Dendritic cell treated with granulocyte-macrophage colony-stimulating factor and Interleukin-4, amounts not matched to agents 40 ng/mL and 50 ng/mL, for 4 days (primary cell): ENCODE measurements at regions not wholly inside any gene's neighbourhood (a gene's known extent, or its start where the extent isn't known, plus 50 kb on each side); places are given as distances from the start of the nearest gene placed in this dataset.

Experiments used
- H3K27ac Mint-ChIP-seq: one replicate; pipeline ENCODE4 v1.8.0; 2022; ENCODE audit warnings: mild to moderate bottlenecking, mixed read lengths
- H3K27me3 Mint-ChIP-seq: one replicate; pipeline ENCODE4 v1.8.0; 2022; ENCODE audit warnings: mild to moderate bottlenecking, mixed read lengths
- H3K36me3 Mint-ChIP-seq: one replicate; pipeline ENCODE4 v1.8.0; 2022; ENCODE audit warnings: low read depth, mixed read lengths
- H3K4me1 Mint-ChIP-seq: one replicate; pipeline ENCODE4 v1.8.0; 2022; ENCODE audit warnings: low read depth, mixed read lengths
- H3K4me3 Mint-ChIP-seq: one replicate; pipeline ENCODE4 v1.8.0; 2022; ENCODE audit warnings: mild to moderate bottlenecking, moderate library complexity, mixed read lengths
- H3K9me3 Mint-ChIP-seq: one replicate; pipeline ENCODE4 v1.8.0; 2022; ENCODE audit warnings: mixed read lengths
- intact Hi-C: fragments of 100-400 bp; cut with micrococcal nuclease; formaldehyde crosslinking; loops from one replicate; pipeline ENCODE4 v1.15.0; 2022

GRCh38 chr16:88290850-88291830 lies 91.6 kb upstream of the ZNF469 start:
- intact Hi-C loops: no loop called here
- H3K27ac Mint-ChIP-seq: no peak overlapping the region

GRCh38 chr16:88292007-88292970 lies 90.5 kb upstream of the ZNF469 start:
- intact Hi-C loops: no loop called here
- H3K4me1 Mint-ChIP-seq: no peaks in the 10 kb centered on the region
- H3K27ac Mint-ChIP-seq: no peak overlapping the region
- H3K36me3 Mint-ChIP-seq: no peaks in the 10 kb centered on the region
- H3K4me3 Mint-ChIP-seq: no peak overlapping the region
- H3K9me3 Mint-ChIP-seq: no peaks in the 10 kb centered on the region
- H3K27me3 Mint-ChIP-seq: peaks cover 28% of the 10 kb centered on the region

More at GRCh38 chr16:88290850-88291830, 91.6 kb upstream of the ZNF469 start:
- Mint-ChIP-seq H3K4me3 (no peak overlapping the region), H3K36me3 (no peaks in the 10 kb centered on the region), H3K9me3 (no peaks in the 10 kb centered on the region), H3K27me3 (peaks cover 25% of the 10 kb centered on the region), H3K4me1 (no peaks in the 10 kb centered on the region)

DNA sequence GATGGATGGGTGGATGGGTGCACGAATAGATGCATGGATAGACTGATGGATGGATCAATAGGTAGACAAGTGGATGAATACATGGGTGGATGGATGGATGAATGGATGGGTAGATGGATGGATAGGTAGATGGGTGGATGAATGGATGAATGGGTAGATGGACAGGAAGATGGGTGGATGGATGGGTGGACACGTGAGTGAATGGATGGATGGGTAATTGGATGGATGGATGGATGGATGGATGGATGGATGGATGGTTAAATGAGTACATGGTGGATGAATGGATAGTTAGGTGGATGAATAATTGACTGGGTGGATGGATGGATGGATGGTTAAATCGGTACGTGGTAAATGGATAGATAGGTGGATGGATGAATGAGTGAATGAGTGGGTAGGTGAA lies 89.7 kb upstream of the ZNF469 start:
- no peaks in the 10 kb centered on the region for H3K36me3 Mint-ChIP-seq
- H3K4me3 Mint-ChIP-seq: no peak overlapping the region
- H3K4me1 Mint-ChIP-seq: no peaks in the 10 kb centered on the region
- H3K27ac Mint-ChIP-seq: no peak overlapping the region
- H3K27me3 Mint-ChIP-seq: peaks cover 35% of the 10 kb centered on the region
- intact Hi-C loops: no loop called here
- no peaks in the 10 kb centered on the region for H3K9me3 Mint-ChIP-seq

DNA sequence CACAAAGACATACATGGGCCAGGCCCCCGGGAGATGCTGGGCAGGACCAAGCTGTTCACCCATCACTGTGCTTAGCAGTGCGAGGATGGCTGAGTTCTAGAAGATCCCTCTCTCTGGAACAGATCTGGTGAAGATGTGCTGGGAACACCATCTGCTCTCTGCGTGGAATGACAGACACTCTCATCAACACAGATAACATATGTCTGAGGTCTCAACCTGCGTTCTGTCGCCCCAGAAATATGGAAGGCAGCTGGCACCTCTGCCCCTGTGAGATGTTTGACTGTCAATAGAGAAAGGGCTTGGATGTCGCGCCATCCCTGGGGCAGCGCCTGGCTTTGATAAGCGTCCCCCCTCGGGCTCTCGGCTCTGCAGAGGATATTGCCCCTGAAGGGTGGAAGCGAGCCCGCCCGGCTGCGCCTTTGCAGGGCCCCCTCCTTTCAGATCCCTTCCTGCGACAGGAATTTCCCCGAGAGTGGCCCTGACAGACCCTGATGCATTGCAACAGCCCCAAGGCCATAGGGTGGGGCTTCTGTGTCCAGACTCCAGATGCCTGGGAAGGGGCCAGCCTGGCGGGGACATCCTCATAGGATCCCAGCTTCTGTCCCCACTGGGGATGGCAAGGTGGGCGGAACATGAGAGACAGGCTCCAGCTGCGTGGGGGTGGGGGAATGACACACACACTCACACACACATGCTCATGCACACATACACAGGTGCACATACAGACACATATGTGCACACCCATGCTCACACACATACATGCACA lies 86.9 kb upstream of the ZNF469 start:
- intact Hi-C loops: no loop called here
- peaks cover 59% of the 10 kb centered on the region for H3K27me3 Mint-ChIP-seq
- H3K27ac Mint-ChIP-seq: no peak overlapping the region

DNA sequence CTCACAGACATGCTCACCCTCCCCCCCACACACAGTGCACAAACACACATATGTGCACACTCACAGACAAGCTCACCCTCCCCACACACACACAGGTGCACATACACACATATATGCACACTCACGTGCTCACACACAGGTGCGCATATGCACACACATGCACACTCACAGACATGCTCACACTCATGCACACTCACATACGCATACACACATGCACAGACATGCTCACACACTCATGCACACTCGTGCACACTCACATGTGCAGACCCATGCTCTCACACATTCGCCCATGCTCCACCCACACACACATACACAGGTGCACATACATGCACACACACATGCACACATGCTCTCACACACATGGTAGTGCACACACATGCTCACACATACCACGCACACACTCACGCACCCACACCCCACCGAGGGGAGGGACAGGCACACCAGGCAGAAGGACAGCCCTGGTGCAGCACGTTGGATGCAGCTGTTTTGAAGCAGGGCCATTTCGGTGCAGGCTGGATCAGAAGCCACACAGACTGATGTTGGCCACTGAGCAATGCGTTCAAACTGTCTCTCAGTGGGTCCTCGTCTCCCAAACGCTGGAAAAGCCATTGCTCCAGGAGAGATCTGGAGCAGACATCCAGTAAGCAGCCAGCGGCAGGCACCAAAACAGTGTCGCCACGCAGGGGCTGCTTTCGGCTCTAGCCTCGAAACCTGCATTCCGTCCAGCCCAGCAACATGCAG lies 86.2 kb upstream of the ZNF469 start:
- Mint-ChIP-seq H3K27me3 (peaks cover 54% of the 10 kb centered on the region), H3K4me1 (no peaks in the 10 kb centered on the region)
- intact Hi-C loops: no loop called here

More for the DNA sequence above, 86.9 kb upstream of the ZNF469 start:
- Mint-ChIP-seq H3K4me3 (no peak overlapping the region), H3K36me3 (no peaks in the 10 kb centered on the region), H3K9me3 (no peaks in the 10 kb centered on the region), H3K4me1 (no peaks in the 10 kb centered on the region)

DNA sequence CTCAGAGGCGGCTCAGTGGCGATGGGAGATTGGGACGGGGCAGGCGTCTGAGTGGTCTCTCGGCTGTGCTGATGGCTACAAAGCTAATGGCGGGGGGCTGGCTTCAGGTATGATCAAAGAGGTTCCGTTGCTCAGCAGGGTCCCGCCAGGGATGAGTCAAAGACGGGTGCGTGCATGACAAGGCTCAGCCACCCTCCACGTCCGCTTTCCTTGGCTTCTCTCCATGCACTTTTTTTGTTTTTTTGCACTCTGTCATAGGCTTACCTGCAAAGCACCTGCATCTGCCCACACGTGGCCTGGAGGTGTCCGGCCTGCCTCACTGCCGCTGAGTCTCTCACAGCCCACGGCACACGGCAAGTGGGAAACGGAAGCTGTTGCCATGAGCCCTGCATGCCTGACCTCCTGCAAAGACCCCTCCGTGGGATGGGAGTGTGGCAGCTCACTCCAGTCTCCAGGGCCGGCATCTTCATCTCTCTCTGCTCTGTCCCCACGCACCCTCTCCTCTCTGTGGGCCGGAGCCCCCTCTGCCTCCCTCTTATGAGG lies 85.5 kb upstream of the ZNF469 start:
- no peaks in the 10 kb centered on the region for H3K4me1 Mint-ChIP-seq
- no peak overlapping the region for H3K4me3 Mint-ChIP-seq
- H3K9me3 Mint-ChIP-seq: no peaks in the 10 kb centered on the region
- no peak overlapping the region for H3K27ac Mint-ChIP-seq
- no peaks in the 10 kb centered on the region for H3K36me3 Mint-ChIP-seq
- peaks cover 55% of the 10 kb centered on the region for H3K27me3 Mint-ChIP-seq
- intact Hi-C loops: no loop called here

More for the DNA sequence above, 86.2 kb upstream of the ZNF469 start:
- Mint-ChIP-seq H3K4me3 (no peak overlapping the region), H3K9me3 (no peaks in the 10 kb centered on the region), H3K36me3 (no peaks in the 10 kb centered on the region), H3K27ac (no peak overlapping the region)

DNA sequence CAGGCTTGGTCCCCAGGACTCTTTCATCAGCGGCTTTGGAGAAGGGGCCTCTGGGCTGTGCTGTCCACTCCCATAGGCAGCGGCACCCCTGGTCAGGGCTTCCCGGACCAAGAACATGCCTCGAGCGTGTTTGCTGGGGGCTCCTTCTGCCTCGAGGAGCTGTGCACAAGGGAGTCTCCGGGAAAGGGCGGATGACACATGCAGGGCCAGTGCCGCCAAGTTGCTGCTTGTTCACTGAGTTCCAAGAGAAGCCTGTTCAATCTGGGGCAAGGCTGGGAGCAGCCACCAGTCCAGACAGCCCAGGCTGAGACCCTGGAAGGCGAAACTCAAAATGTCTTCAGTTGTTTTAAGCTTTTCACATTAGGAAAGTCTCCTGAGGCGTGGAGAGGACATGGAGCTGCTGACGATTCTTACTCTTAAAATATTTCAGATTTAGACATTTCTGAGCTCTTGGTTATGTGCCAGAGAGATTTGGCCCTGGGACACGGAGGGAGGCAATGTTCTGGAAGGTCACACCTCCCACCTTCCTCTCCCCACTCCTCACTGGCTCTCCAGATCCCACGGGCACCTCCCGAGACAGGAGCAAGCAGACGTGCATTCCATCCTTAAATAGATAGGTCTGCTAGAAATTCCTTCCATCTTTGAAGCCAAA lies 84.5 kb upstream of the ZNF469 start:
- Mint-ChIP-seq H3K9me3 (no peaks in the 10 kb centered on the region), H3K27me3 (peaks cover 58% of the 10 kb centered on the region), H3K4me1 (no peaks in the 10 kb centered on the region), H3K4me3 (no peak overlapping the region), H3K36me3 (no peaks in the 10 kb centered on the region), H3K27ac (no peak overlapping the region)
- intact Hi-C loops: no loop called here

DNA sequence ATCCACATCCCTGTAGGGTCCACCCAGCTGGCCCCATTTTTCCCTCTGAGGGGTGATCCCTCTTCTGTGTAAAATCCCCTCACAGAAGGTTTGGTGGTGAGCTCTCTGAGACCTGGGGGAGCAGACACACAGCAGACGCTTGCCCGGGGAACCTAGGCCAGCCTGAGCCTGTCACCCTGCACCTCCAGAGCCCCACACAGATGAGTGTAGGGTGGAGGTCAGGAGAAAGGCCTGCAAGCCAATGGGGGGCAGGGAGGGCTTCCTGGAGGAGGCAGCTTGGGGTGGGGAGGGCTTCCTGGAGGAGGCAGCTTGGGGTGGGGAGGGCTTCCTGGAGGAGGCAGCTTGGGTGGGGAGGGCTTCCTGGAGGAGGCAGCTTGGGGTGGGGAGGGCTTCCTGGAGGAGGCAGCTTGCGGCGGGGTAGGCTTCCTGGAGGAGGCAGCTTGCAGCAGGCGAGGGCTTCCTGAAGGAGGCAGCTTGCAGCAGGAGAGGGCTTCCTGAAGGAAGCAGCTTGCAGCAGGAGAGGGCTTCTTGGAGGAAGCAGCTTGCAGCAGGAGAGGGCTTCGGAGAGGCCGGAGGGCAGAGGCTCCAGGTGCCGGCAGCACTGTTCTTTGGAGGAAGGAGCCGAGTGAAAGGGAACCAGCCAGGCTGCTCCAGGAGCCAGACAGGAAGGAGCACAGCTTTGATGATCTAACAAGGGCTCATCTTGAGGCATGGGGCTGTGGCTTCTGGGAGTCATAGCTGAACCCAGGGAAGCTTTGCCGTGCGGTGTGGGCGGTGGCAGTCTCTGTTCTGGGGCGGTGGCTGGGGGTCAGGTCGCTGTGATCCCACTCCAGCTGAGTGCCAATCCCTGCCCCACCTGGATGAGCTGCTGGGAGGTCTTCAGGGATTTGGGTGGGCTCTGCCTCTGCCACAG lies 83.7 kb upstream of the ZNF469 start:
- intact Hi-C loops: no loop called here
- Mint-ChIP-seq H3K4me3 (no peak overlapping the region), H3K27ac (no peak overlapping the region), H3K4me1 (no peaks in the 10 kb centered on the region), H3K36me3 (no peaks in the 10 kb centered on the region), H3K9me3 (no peaks in the 10 kb centered on the region), H3K27me3 (peaks cover 58% of the 10 kb centered on the region)

GRCh38 chr16:88299751-88300462 lies 82.9 kb upstream of the ZNF469 start:
- intact Hi-C loops: no loop called here
- H3K27ac Mint-ChIP-seq: no peak overlapping the region
- peaks cover 52% of the 10 kb centered on the region for H3K27me3 Mint-ChIP-seq
- H3K4me1 Mint-ChIP-seq: no peaks in the 10 kb centered on the region
- no peaks in the 10 kb centered on the region for H3K36me3 Mint-ChIP-seq
- no peak overlapping the region for H3K4me3 Mint-ChIP-seq
- H3K9me3 Mint-ChIP-seq: no peaks in the 10 kb centered on the region

DNA sequence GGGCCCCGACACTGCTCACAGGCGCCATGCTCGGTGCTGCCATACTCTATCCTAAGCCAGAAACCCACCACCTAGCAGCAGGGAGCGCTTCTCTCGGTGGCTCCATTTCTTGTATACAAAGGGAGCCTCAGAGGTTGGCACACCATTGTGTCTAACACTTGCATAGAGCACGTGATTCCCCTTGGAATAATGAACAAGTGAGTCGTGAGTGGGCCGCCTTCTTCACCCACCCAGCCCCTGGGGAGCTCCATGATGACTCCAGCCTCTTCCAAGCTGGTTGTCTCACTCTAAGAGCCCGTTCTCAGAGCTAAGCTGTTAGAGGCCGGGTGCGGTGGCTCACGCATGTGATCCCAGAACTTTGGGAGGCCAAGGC lies 82.3 kb upstream of the ZNF469 start:
- peaks cover 4% of the 10 kb centered on the region for H3K9me3 Mint-ChIP-seq
- peaks cover 55% of the 10 kb centered on the region for H3K27me3 Mint-ChIP-seq
- H3K4me3 Mint-ChIP-seq: no peak overlapping the region
- intact Hi-C loops: no loop called here
- no peaks in the 10 kb centered on the region for H3K36me3 Mint-ChIP-seq
- no peaks in the 10 kb centered on the region for H3K4me1 Mint-ChIP-seq
- H3K27ac Mint-ChIP-seq: no peak overlapping the region

GRCh38 chr16:88301431-88301830 lies 81.3 kb upstream of the ZNF469 start:
- Mint-ChIP-seq H3K27me3 (peaks cover 58% of the 10 kb centered on the region), H3K36me3 (no peaks in the 10 kb centered on the region)
- intact Hi-C loops: no loop called here

More at GRCh38 chr16:88301431-88301830, 81.3 kb upstream of the ZNF469 start:
- no peaks in the 10 kb centered on the region for H3K4me1 Mint-ChIP-seq
- peaks cover 10% of the 10 kb centered on the region for H3K9me3 Mint-ChIP-seq
- H3K27ac Mint-ChIP-seq: no peak overlapping the region
- H3K4me3 Mint-ChIP-seq: no peak overlapping the region
